H9 (cell line): ENCODE measurements at regions not wholly inside any gene's neighbourhood (a gene's known extent, or its start where the extent isn't known, plus 50 kb on each side); places are given as distances from the start of the nearest gene placed in this dataset.

Source experiments
- DNase-seq: peaks from one replicate; pipeline ENCODE4 v3.0.0-alpha.2; 2017
- H2AFZ ChIP-seq: one replicate; pipeline ENCODE4 v1.6.1; 2013; ENCODE audit warnings: mild to moderate bottlenecking, low read length, control low read depth, moderate library complexity
- H2AK5ac ChIP-seq: 2 replicates; pipeline ENCODE4 v1.6.1; 2013; ENCODE audit warnings: low read length, control low read depth, mixed read lengths; ENCODE audit not compliant: insufficient read length
- H2BK120ac ChIP-seq: one replicate; pipeline ENCODE4 v1.6.1; 2013; ENCODE audit warnings: low read depth, mild to moderate bottlenecking, low read length, control low read depth, inconsistent platforms; ENCODE audit not compliant: poor library complexity, severe bottlenecking
- H2BK12ac ChIP-seq: 2 replicates; pipeline ENCODE4 v1.6.1; 2013; ENCODE audit warnings: low read length, control low read depth, mixed read lengths, low read depth; ENCODE audit not compliant: insufficient read length
- H2BK15ac ChIP-seq: 2 replicates; pipeline ENCODE4 v1.6.1; 2013; ENCODE audit warnings: low read depth, low read length, control low read depth
- H2BK20ac ChIP-seq: one replicate; pipeline ENCODE4 v1.6.1; 2013; ENCODE audit warnings: low read depth, mild to moderate bottlenecking, low read length, control low read depth, inconsistent platforms; ENCODE audit not compliant: poor library complexity, severe bottlenecking
- H2BK5ac ChIP-seq: 2 replicates; pipeline ENCODE4 v1.6.1; 2013; ENCODE audit warnings: low read length, control low read depth, mixed read lengths; ENCODE audit not compliant: insufficient read length
- H3K14ac ChIP-seq: 2 replicates; pipeline ENCODE4 v1.6.1; 2013; ENCODE audit warnings: low read length, control low read depth; ENCODE audit not compliant: insufficient read depth
- H3K18ac ChIP-seq: 2 replicates; pipeline ENCODE4 v1.6.1; 2013; ENCODE audit warnings: low read depth, mild to moderate bottlenecking, mixed read lengths, low read length, control low read depth; ENCODE audit not compliant: insufficient read length
- H3K23ac ChIP-seq: 2 replicates; pipeline ENCODE4 v1.6.1; 2013; ENCODE audit warnings: low read length, control low read depth, mixed read lengths, low read depth; ENCODE audit not compliant: insufficient read length
- H3K23me2 ChIP-seq: 2 replicates; pipeline ENCODE4 v1.6.1; 2013; ENCODE audit warnings: low read depth, mild to moderate bottlenecking, mixed read lengths, low read length, control low read depth; ENCODE audit not compliant: insufficient read length, poor library complexity, severe bottlenecking
- H3K27ac ChIP-seq: 2 replicates; pipeline ENCODE4 v1.5.1; 2013; ENCODE audit warnings: low read length, control low read depth, mixed read lengths, low read depth; ENCODE audit not compliant: insufficient read length
- H3K27me3 ChIP-seq: 2 replicates; pipeline ENCODE4 v1.6.1; 2013; ENCODE audit warnings: low read length, control low read depth, inconsistent platforms; ENCODE audit not compliant: insufficient read depth
- H3K4ac ChIP-seq: 2 replicates; pipeline ENCODE4 v1.6.1; 2013; ENCODE audit warnings: low read depth, mild to moderate bottlenecking, control low read depth, inconsistent platforms, low read length, moderate library complexity
- H3K4me1 ChIP-seq: 2 replicates; pipeline ENCODE4 v1.6.1; 2013; ENCODE audit warnings: low read length, control low read depth, inconsistent platforms; ENCODE audit not compliant: insufficient read depth
- H3K4me2 ChIP-seq: 2 replicates; pipeline ENCODE4 v1.6.1; 2013; ENCODE audit warnings: low read length, control low read depth, mixed read lengths; ENCODE audit not compliant: insufficient read length, insufficient read depth
- H3K56ac ChIP-seq: 2 replicates; pipeline ENCODE4 v1.6.1; 2013; ENCODE audit warnings: low read depth, mild to moderate bottlenecking, mixed read lengths, low read length, control low read depth; ENCODE audit not compliant: insufficient read length
- H3K79me1 ChIP-seq: 2 replicates; pipeline ENCODE4 v1.6.1; 2013; ENCODE audit warnings: low read depth, mild to moderate bottlenecking, moderate library complexity, low read length, control low read depth, inconsistent platforms; ENCODE audit not compliant: insufficient read depth, poor library complexity, severe bottlenecking
- H3K79me2 ChIP-seq: 2 replicates; pipeline ENCODE4 v1.6.1; 2013; ENCODE audit warnings: low read length, control low read depth, inconsistent platforms; ENCODE audit not compliant: insufficient read depth
- H3K9ac ChIP-seq: 2 replicates; pipeline ENCODE4 v1.6.1; 2013; ENCODE audit warnings: low read length, control low read depth, mixed read lengths; ENCODE audit not compliant: insufficient read length; ENCODE audit errors: extremely low read depth
- H3K9me3 ChIP-seq: one replicate; pipeline ENCODE4 v1.6.1; 2013; ENCODE audit warnings: low read depth, low read length, inconsistent platforms; ENCODE audit not compliant: control insufficient read depth
- H3T11ph ChIP-seq: one replicate; pipeline ENCODE4 v1.6.1; 2013; ENCODE audit warnings: mild to moderate bottlenecking, low read length, control low read depth, inconsistent platforms
- H4K20me1 ChIP-seq: one replicate; pipeline ENCODE4 v1.6.1; 2013; ENCODE audit not compliant: control insufficient read depth, insufficient read length, insufficient read depth
- H4K5ac ChIP-seq: 2 replicates; pipeline ENCODE4 v1.6.1; 2013; ENCODE audit warnings: low read depth, mild to moderate bottlenecking, mixed read lengths, low read length, control low read depth; ENCODE audit not compliant: insufficient read length
- H4K8ac ChIP-seq: replicated peaks from 2 replicates; pipeline ENCODE4 v1.6.1; 2013; ENCODE audit warnings: low read length, control low read depth, mixed read lengths, low read depth; ENCODE audit not compliant: insufficient read length
- H4K91ac ChIP-seq: 2 replicates; pipeline ENCODE4 v1.6.1; 2013; ENCODE audit warnings: low read depth, mild to moderate bottlenecking, moderate library complexity, mixed read lengths, low read length, control low read depth; ENCODE audit not compliant: insufficient read length
- H3K27ac Mint-ChIP-seq, 3 experiments: 2 replicates in 2 of 3; 3 replicates in 1 of 3; pipeline ENCODE4 v1.8.0; 2020 to 2021; ENCODE audit warnings: mixed read lengths in 3 of 3, mild to moderate bottlenecking in 1 of 3, moderate library complexity in 1 of 3
- H3K27me3 Mint-ChIP-seq: 2 replicates; pipeline ENCODE4 v1.8.0; 2021; ENCODE audit warnings: low read depth, mild to moderate bottlenecking, moderate library complexity, mixed read lengths
- H3K36me3 Mint-ChIP-seq, 3 experiments: 2 replicates in 2 of 3; 3 replicates in 1 of 3; pipeline ENCODE4 v1.8.0; 2020 to 2021; ENCODE audit warnings: low read depth in 3 of 3, mixed read lengths in 3 of 3; ENCODE audit not compliant: insufficient read depth in 1 of 3
- H3K4me1 Mint-ChIP-seq, 2 experiments: 2 replicates each; pipeline ENCODE4 v1.8.0; 2020; ENCODE audit warnings: mixed read lengths in 2 of 2
- H3K4me3 Mint-ChIP-seq, 2 experiments: 2 replicates in 1 of 2; 3 replicates in 1 of 2; pipeline ENCODE4 v1.8.0; 2020 to 2021; ENCODE audit warnings: mild to moderate bottlenecking in 2 of 2, mixed read lengths in 2 of 2, moderate library complexity in 1 of 2
- H3K9me3 Mint-ChIP-seq, 2 experiments: 2 replicates in 1 of 2; 3 replicates in 1 of 2; pipeline ENCODE4 v1.8.0; 2020; ENCODE audit warnings: mild to moderate bottlenecking in 2 of 2, mixed read lengths in 2 of 2, moderate library complexity in 1 of 2
- WGBS: extraction: QIAGEN DNeasy Blood & Tissue Kit; methylation state at CpG from one replicate; pipeline ENCODE4 v1.1.7; 2013; ENCODE audit warnings: missing lambda C conversion rate, low lambda C conversion rate, mixed read lengths; ENCODE audit not compliant: insufficient read length; ENCODE audit errors: extremely low coverage; 5-methylcytosine and 5-hydroxymethylcytosine counted together
- TF ChIP-seq, protein P1 (sequence below): fragments of 200-600 bp; sonication (generic); conservative IDR thresholded peaks from 3 replicates; pipeline ENCODE4 v1.8.0; 2021; ENCODE audit warnings: antibody characterized with exemption, mild to moderate bottlenecking

DNA sequence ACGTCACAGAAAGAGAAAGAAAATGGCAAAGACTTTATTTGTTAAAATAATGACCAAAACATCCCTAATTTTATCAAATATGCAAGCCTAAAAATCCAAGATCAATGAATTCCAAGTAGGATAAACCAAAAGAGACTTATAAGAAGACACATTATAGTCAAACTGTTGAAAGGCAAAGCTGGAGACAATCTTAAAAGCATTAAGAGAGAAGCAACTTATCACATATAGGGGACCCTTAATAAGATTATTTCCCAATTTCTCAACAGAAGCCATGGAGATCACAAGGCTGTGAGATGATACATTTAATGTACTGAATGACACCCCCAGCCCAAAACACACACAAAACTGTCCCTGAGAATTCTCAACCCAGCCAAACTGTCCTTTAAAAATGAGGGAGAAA, 228.7 kb downstream of the COG6 start:
- no peaks in the 10 kb centered on the region; the same call in 1 of the 2 replicates for H3K27me3 Mint-ChIP-seq
- Histone ChIP-seq H3K9ac (no peak overlapping the region), H4K5ac (no peak overlapping the region), H3K9me3 (no peaks in the 10 kb centered on the region), H3K4ac (no peak overlapping the region), H3K79me2 (no peaks in the 10 kb centered on the region), H3K4me2 (no peak overlapping the region), H2AFZ (no peak overlapping the region), H3K56ac (no peak overlapping the region), H4K91ac (no peak overlapping the region), H2BK12ac (no peak overlapping the region), H3K23me2 (no peaks in the 10 kb centered on the region), H3K4me1 (no peaks in the 10 kb centered on the region), H3K23ac (no peak overlapping the region), H2BK5ac (no peak overlapping the region), H2AK5ac (no peak overlapping the region), H4K20me1 (no peaks in the 10 kb centered on the region), H2BK15ac (no peak overlapping the region), H2BK20ac (no peak overlapping the region), H3K18ac (no peak overlapping the region), H3K27me3 (no peaks in the 10 kb centered on the region), H2BK120ac (no peak overlapping the region), H3K27ac (no peak overlapping the region), H3K14ac (no peak overlapping the region), H4K8ac (no peak overlapping the region), H3T11ph (no peak overlapping the region), H3K79me1 (no peaks in the 10 kb centered on the region)
- DNase-seq = no peak
- TF ChIP-seq, protein P1, sequence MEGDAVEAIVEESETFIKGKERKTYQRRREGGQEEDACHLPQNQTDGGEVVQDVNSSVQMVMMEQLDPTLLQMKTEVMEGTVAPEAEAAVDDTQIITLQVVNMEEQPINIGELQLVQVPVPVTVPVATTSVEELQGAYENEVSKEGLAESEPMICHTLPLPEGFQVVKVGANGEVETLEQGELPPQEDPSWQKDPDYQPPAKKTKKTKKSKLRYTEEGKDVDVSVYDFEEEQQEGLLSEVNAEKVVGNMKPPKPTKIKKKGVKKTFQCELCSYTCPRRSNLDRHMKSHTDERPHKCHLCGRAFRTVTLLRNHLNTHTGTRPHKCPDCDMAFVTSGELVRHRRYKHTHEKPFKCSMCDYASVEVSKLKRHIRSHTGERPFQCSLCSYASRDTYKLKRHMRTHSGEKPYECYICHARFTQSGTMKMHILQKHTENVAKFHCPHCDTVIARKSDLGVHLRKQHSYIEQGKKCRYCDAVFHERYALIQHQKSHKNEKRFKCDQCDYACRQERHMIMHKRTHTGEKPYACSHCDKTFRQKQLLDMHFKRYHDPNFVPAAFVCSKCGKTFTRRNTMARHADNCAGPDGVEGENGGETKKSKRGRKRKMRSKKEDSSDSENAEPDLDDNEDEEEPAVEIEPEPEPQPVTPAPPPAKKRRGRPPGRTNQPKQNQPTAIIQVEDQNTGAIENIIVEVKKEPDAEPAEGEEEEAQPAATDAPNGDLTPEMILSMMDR = no peak
- H3K4me3 Mint-ChIP-seq = no peak overlapping the region
- WGBS = no CpG with 5 or more reads among the region's 1 CpG
- no peak overlapping the region for H3K27ac Mint-ChIP-seq
- H3K36me3 Mint-ChIP-seq = peaks cover 5 to 13% (median 6%) of the 10 kb centered on the region in 3 experiments; a peak in 4 of 7 replicates
- peaks cover 12 to 16% of the 10 kb centered on the region in 2 experiments for H3K9me3 Mint-ChIP-seq
- H3K4me1 Mint-ChIP-seq = no peaks in the 10 kb centered on the region
